PC-3 (cell line): ENCODE measurements at regions not wholly inside any gene's neighbourhood (a gene's known extent, or its start where the extent isn't known, plus 50 kb on each side); places are given as distances from the start of the nearest gene placed in this dataset.

ENCODE experiments used
- ATAC-seq: fragments of 200-7000 bp; cut with Tn5 transposase; 2 replicates; pipeline ENCODE4 v1.9.1; 2020; ENCODE audit warnings: mild to moderate bottlenecking, moderate library complexity
- BruUV-seq: library from RNA; stranded (reverse); fragments of 400-500 nt; replicated peaks from 2 replicates; lab custom pipeline; 2021; lab: Mats Ljungman, UMichigan
- CTCF ChIA-PET: fragments of 300-600 bp; sonication (Branson Sonifier 250); formaldehyde crosslinking; loops from one replicate; lab custom pipeline; 2022; ENCODE audit warnings: antibody characterized with exemption; lab: Charles Lee
- POLR2A ChIA-PET: fragments of 300-600 bp; sonication (Branson Sonifier 250); formaldehyde crosslinking; loops from one replicate; lab custom pipeline; 2022; ENCODE audit warnings: antibody characterized with exemption; ENCODE audit not compliant: unreplicated experiment; lab: Charles Lee
- DNase-seq: peaks from one replicate; pipeline ENCODE4 v3.0.0-alpha.2; 2015
- H2AFZ ChIP-seq: fragments of 300-600 bp; sonication (generic); 2 replicates; pipeline ENCODE4 v1.6.0; 2016; ENCODE audit warnings: antibody characterized with exemption, low read length
- H3F3A ChIP-seq: fragments of 300-600 bp; sonication (generic); one replicate; pipeline ENCODE4 v1.6.0; 2017; ENCODE audit warnings: antibody characterized with exemption, low read length, control low read depth, mild to moderate bottlenecking; ENCODE audit not compliant: unreplicated experiment
- H3K27ac ChIP-seq: fragments of 300-600 bp; sonication (generic); 2 replicates; pipeline ENCODE4 v1.5.1; 2016; ENCODE audit warnings: mild to moderate bottlenecking, low read length
- H3K27me3 ChIP-seq: fragments of 300-600 bp; sonication (generic); 2 replicates; pipeline ENCODE4 v1.6.1; 2016; ENCODE audit warnings: low read length, mixed read lengths
- H3K36me3 ChIP-seq: fragments of 300-600 bp; sonication (generic); 2 replicates; pipeline ENCODE4 v1.6.1; 2016; ENCODE audit warnings: low read depth, mixed run types, low read length, mixed read lengths
- H3K4me1 ChIP-seq: fragments of 300-600 bp; sonication (generic); 2 replicates; pipeline ENCODE4 v1.5.1; 2016; ENCODE audit warnings: low read length; ENCODE audit not compliant: insufficient read depth
- H3K4me2 ChIP-seq: fragments of 300-600 bp; sonication (generic); 2 replicates; pipeline ENCODE4 v1.6.0; 2016; ENCODE audit warnings: low read length
- H3K4me3 ChIP-seq: fragments of 300-600 bp; sonication (generic); 2 replicates; pipeline ENCODE4 v1.5.1; 2016; ENCODE audit warnings: mild to moderate bottlenecking, low read length, mixed read lengths
- H3K79me2 ChIP-seq: fragments of 300-600 bp; sonication (generic); 2 replicates; pipeline ENCODE4 v1.6.1; 2017; ENCODE audit warnings: low read length, mixed read lengths
- H3K9ac ChIP-seq: fragments of 300-600 bp; sonication (generic); 2 replicates; pipeline ENCODE4 v1.6.0; 2016; ENCODE audit warnings: mild to moderate bottlenecking, low read length
- H3K9me2 ChIP-seq: fragments of 300-600 bp; sonication (generic); replicated peaks from 2 replicates; pipeline ENCODE4 v1.6.1; 2016; ENCODE audit warnings: mixed run types, low read length, mixed read lengths
- H3K9me3 ChIP-seq: fragments of 300-600 bp; sonication (generic); 2 replicates; pipeline ENCODE4 v1.6.1; 2016; ENCODE audit warnings: low read length, mixed read lengths
- H4K20me1 ChIP-seq: fragments of 300-600 bp; sonication (generic); 2 replicates; pipeline ENCODE4 v1.6.1; 2016; ENCODE audit warnings: low read length, mixed read lengths
- EZH2 ChIP-seq: fragments of 300-600 bp; sonication (generic); IDR thresholded peaks from one replicate; pipeline ENCODE4 v1.6.1; 2017; ENCODE audit warnings: antibody characterized with exemption, mild to moderate bottlenecking, low read length; ENCODE audit not compliant: unreplicated experiment
- EZH2phosphoT487 ChIP-seq: fragments of 300-600 bp; sonication (generic); IDR thresholded peaks from 2 replicates; pipeline ENCODE4 v1.6.1; 2018; ENCODE audit warnings: mild to moderate bottlenecking, antibody characterized with exemption, low read length, borderline replicate concordance
- intact Hi-C: fragments of 100-400 bp; cut with micrococcal nuclease; formaldehyde crosslinking; loops from 2 replicates; pipeline ENCODE4 v1.9.0; 2023
- TF ChIP-seq, protein P1 (sequence below): fragments of 300-600 bp; sonication (generic); conservative IDR thresholded peaks from 2 replicates; pipeline ENCODE4 v1.5.1; 2017; ENCODE audit warnings: antibody characterized with exemption, low read depth, mild to moderate bottlenecking, low read length

DNA sequence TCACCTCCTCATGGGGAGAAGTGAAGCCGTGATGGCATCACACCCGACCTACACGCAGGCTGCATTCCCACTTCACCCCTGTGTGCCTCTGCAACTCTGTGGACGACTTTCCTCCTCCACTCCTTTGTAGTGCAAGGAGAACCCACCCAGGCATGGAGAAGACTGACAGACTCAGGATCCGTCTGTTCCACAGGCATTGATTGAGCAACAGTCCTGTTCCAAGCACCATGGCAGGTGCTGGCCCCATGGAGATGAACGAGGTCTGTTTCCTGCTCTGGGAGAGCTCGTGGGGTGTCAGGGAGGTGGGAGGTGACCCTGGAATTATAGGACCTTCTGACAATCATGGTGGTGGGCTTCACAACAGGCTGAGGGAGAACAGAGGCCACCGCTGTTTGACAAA lies 284.7 kb upstream of the HDAC4 start:
- Histone ChIP-seq H3K9ac (no peak overlapping the region), H4K20me1 (no peaks in the 10 kb centered on the region), H3K36me3 (no peaks in the 10 kb centered on the region), H3K4me1 (no peaks in the 10 kb centered on the region), H3K9me2 (no peaks in the 10 kb centered on the region), H2AFZ (no peak overlapping the region), H3K79me2 (no peaks in the 10 kb centered on the region), H3F3A (no peaks in the 10 kb centered on the region), H3K4me3 (no peak overlapping the region), H3K27me3 (peaks cover 94% of the 10 kb centered on the region), H3K4me2 (no peak overlapping the region), H3K27ac (no peak overlapping the region), H3K9me3 (no peaks in the 10 kb centered on the region)
- DNase-seq (no peak), ATAC-seq (no peak)
- POLR2A ChIA-PET, result no interaction called here
- no TSS peak for BruUV-seq
- intact Hi-C loops, result no loop called here
- CTCF ChIA-PET, result no interaction called here
- TF ChIP-seq, protein P1, sequence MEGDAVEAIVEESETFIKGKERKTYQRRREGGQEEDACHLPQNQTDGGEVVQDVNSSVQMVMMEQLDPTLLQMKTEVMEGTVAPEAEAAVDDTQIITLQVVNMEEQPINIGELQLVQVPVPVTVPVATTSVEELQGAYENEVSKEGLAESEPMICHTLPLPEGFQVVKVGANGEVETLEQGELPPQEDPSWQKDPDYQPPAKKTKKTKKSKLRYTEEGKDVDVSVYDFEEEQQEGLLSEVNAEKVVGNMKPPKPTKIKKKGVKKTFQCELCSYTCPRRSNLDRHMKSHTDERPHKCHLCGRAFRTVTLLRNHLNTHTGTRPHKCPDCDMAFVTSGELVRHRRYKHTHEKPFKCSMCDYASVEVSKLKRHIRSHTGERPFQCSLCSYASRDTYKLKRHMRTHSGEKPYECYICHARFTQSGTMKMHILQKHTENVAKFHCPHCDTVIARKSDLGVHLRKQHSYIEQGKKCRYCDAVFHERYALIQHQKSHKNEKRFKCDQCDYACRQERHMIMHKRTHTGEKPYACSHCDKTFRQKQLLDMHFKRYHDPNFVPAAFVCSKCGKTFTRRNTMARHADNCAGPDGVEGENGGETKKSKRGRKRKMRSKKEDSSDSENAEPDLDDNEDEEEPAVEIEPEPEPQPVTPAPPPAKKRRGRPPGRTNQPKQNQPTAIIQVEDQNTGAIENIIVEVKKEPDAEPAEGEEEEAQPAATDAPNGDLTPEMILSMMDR, result no peak

DNA sequence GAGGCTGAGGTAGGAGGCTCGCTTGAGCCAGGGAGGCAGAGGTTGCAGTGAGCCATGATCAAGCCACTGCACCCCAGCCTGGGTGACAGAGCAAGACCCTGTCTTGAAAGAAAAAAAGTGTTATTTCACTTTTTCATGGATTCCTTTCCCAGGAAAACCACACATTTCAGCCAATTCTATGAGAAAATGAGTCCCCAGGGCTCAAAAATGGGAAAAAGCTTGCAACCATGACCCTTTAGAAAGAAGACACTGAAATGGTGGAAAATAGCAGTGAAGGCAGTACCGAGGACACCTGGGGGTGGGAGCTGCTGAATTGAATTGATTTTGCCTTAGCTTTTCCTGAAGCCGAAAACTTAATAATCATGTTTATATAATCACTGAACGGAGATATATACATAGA lies 284.2 kb upstream of the HDAC4 start:
- Histone ChIP-seq H3K4me1 (no peaks in the 10 kb centered on the region), H3K79me2 (no peaks in the 10 kb centered on the region), H3F3A (no peaks in the 10 kb centered on the region), H3K9ac (no peak overlapping the region), H3K36me3 (no peaks in the 10 kb centered on the region), H3K27ac (no peak overlapping the region), H3K9me3 (no peaks in the 10 kb centered on the region), H2AFZ (no peak overlapping the region), H3K9me2 (no peaks in the 10 kb centered on the region), H3K4me3 (no peak overlapping the region), H4K20me1 (no peaks in the 10 kb centered on the region), H3K27me3 (peaks cover 92% of the 10 kb centered on the region), H3K4me2 (no peak overlapping the region)
- no TSS peak for BruUV-seq
- ChIA-PET POLR2A (no interaction called here), CTCF (no interaction called here)
- ATAC-seq (no peak), DNase-seq (no peak)
- TF ChIP-seq EZH2phosphoT487 (no peak), EZH2 (no peak)
- TF ChIP-seq, protein P1, result no peak
- intact Hi-C loops, result no loop called here

DNA sequence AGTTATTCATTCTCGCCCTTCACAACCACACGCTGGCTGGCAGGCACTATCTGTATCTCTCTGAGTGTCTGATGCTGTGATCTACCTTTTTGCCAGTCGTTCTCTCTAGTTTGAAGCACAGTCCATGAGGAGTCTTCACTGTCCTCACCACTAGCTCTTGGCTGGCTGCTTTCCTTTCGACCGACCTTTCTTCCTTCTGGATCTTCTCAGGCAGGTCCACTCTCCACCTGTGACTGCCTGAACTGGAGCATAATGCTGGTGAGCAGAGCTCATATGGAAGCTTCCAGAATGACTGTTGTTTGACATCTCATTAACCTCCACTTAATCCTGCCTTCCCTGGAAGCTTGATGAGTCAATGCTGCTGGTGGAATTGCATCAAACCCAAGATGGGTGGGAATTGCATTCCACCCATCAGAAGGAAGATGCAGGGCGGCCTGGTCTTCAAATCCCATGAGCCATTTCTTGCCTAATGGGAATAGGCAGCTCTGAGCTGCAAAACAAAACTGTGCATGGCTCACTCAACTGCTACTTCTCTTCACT lies 283.5 kb upstream of the HDAC4 start:
- H4K20me1 ChIP-seq, result no peaks in the 10 kb centered on the region
- H3K27me3 ChIP-seq, result peaks cover 92% of the 10 kb centered on the region
- ChIA-PET POLR2A (no interaction called here), CTCF (no interaction called here)
- DNase-seq, result no peak
- no peak overlapping the region for H3K4me3 ChIP-seq
- H3F3A ChIP-seq, result no peaks in the 10 kb centered on the region
- intact Hi-C loops, result no loop called here
- no peak overlapping the region for H3K27ac ChIP-seq
- H3K4me2 ChIP-seq, result no peak overlapping the region
- no peak overlapping the region for H3K9ac ChIP-seq
- H3K4me1 ChIP-seq, result no peaks in the 10 kb centered on the region
- no peaks in the 10 kb centered on the region for H3K9me2 ChIP-seq
- H3K79me2 ChIP-seq, result no peaks in the 10 kb centered on the region
- ATAC-seq, result no peak
- H3K9me3 ChIP-seq, result no peaks in the 10 kb centered on the region
- H3K36me3 ChIP-seq, result no peaks in the 10 kb centered on the region
- H2AFZ ChIP-seq, result no peak overlapping the region
- TF ChIP-seq EZH2phosphoT487 (no peak), EZH2 (no peak)
- TF ChIP-seq, protein P1, result no peak
- BruUV-seq, result no TSS peak
